Neural cell (in vitro differentiated cells): ENCODE measurements at regions not wholly inside any gene's neighbourhood (a gene's known extent, or its start where the extent isn't known, plus 50 kb on each side); places are given as distances from the start of the nearest gene placed in this dataset.

Experiments
- EP300 ChIP-seq: fragments of 450-650 bp; conservative IDR thresholded peaks from 2 replicates; pipeline ENCODE4 v1.6.1; 2014; ENCODE audit warnings: antibody characterized with exemption, mild to moderate bottlenecking, moderate library complexity; ENCODE audit not compliant: poor library complexity, severe bottlenecking
- POLR2AphosphoS5 ChIP-seq: IDR thresholded peaks from 2 replicates; pipeline ENCODE4 v1.6.1; 2012
- RAD21 ChIP-seq: fragments of 450-650 bp; conservative IDR thresholded peaks from 2 replicates; pipeline ENCODE4 v1.6.1; 2014; ENCODE audit warnings: antibody characterized with exemption, mild to moderate bottlenecking, moderate library complexity
- SMC3 ChIP-seq: fragments of 450-650 bp; conservative IDR thresholded peaks from 2 replicates; pipeline ENCODE4 v1.6.1; 2014; ENCODE audit warnings: antibody characterized with exemption, mild to moderate bottlenecking, moderate library complexity; ENCODE audit not compliant: poor library complexity
- TAF1 ChIP-seq: IDR thresholded peaks from 2 replicates; pipeline ENCODE4 v1.6.1; 2012; ENCODE audit warnings: low read depth
- TF ChIP-seq, protein P1 (sequence below): fragments of 450-650 bp; IDR thresholded peaks from 2 replicates; pipeline ENCODE4 v1.5.1; 2014; ENCODE audit warnings: antibody characterized with exemption, mild to moderate bottlenecking, moderate library complexity; ENCODE audit not compliant: poor library complexity, severe bottlenecking
- TF ChIP-seq, protein P2 (sequence below): IDR thresholded peaks from 2 replicates; pipeline ENCODE4 v1.6.1; 2012; ENCODE audit warnings: borderline replicate concordance

DNA sequence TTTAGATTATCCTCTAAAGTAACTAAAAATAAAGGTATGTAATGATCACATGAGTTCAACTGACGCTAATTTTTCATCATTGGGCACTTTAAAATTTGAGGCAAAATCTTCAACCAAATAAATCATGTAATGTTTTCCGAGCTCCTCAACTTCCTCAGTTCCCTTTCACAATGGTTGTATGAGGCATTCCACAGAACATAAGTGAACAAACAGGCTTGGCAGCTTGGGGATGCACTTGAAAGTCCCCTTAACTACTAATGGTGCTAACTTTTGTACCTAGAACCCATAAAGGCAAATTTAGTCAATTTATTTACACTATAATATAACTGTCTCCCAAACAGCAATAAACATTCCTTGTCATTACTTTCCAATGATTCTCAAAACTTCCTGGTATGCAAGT, 1137.9 kb downstream of the ROBO2 start:
- TF ChIP-seq, protein P1, sequence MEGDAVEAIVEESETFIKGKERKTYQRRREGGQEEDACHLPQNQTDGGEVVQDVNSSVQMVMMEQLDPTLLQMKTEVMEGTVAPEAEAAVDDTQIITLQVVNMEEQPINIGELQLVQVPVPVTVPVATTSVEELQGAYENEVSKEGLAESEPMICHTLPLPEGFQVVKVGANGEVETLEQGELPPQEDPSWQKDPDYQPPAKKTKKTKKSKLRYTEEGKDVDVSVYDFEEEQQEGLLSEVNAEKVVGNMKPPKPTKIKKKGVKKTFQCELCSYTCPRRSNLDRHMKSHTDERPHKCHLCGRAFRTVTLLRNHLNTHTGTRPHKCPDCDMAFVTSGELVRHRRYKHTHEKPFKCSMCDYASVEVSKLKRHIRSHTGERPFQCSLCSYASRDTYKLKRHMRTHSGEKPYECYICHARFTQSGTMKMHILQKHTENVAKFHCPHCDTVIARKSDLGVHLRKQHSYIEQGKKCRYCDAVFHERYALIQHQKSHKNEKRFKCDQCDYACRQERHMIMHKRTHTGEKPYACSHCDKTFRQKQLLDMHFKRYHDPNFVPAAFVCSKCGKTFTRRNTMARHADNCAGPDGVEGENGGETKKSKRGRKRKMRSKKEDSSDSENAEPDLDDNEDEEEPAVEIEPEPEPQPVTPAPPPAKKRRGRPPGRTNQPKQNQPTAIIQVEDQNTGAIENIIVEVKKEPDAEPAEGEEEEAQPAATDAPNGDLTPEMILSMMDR, result no peak
- TF ChIP-seq, protein P2, sequence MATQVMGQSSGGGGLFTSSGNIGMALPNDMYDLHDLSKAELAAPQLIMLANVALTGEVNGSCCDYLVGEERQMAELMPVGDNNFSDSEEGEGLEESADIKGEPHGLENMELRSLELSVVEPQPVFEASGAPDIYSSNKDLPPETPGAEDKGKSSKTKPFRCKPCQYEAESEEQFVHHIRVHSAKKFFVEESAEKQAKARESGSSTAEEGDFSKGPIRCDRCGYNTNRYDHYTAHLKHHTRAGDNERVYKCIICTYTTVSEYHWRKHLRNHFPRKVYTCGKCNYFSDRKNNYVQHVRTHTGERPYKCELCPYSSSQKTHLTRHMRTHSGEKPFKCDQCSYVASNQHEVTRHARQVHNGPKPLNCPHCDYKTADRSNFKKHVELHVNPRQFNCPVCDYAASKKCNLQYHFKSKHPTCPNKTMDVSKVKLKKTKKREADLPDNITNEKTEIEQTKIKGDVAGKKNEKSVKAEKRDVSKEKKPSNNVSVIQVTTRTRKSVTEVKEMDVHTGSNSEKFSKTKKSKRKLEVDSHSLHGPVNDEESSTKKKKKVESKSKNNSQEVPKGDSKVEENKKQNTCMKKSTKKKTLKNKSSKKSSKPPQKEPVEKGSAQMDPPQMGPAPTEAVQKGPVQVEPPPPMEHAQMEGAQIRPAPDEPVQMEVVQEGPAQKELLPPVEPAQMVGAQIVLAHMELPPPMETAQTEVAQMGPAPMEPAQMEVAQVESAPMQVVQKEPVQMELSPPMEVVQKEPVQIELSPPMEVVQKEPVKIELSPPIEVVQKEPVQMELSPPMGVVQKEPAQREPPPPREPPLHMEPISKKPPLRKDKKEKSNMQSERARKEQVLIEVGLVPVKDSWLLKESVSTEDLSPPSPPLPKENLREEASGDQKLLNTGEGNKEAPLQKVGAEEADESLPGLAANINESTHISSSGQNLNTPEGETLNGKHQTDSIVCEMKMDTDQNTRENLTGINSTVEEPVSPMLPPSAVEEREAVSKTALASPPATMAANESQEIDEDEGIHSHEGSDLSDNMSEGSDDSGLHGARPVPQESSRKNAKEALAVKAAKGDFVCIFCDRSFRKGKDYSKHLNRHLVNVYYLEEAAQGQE, result no peak
- TF ChIP-seq POLR2AphosphoS5 (no peak), EP300 (no peak), TAF1 (no peak), RAD21 (no peak), SMC3 (no peak)
